Right atrium auricular region (tissue), 2 donors: ENCODE measurements at regions not wholly inside any gene's neighbourhood (a gene's known extent, or its start where the extent isn't known, plus 50 kb on each side); places are given as distances from the start of the nearest gene placed in this dataset.

ENCODE experiments used
- DNase-seq: peaks from one replicate; pipeline ENCODE4 v3.0.0-alpha.2; 2019; ENCODE audit warnings: low spot score
- H3K27ac ChIP-seq, 2 donors: fragments of 200-600 bp; sonication (generic); 1 replicate in 1 of 2; 2 replicates in 1 of 2; pipeline ENCODE4 v1.5.1; 2016 to 2019
- H3K27me3 ChIP-seq, 2 donors: fragments of 200-600 bp; sonication (generic); one replicate each; pipeline versions ENCODE4 v1.5.1 to v1.6.0; 2017 to 2019
- H3K36me3 ChIP-seq: fragments of 200-600 bp; sonication (generic); one replicate; pipeline ENCODE4 v1.5.1; 2016
- H3K4me1 ChIP-seq, 2 donors: fragments of 200-600 bp; sonication (generic); one replicate each; pipeline versions ENCODE4 v1.5.1 to v1.6.0; 2017 to 2019
- H3K4me3 ChIP-seq, 2 donors: fragments of 200-600 bp; sonication (generic); 1 replicate in 1 of 2; 2 replicates in 1 of 2; pipeline ENCODE4 v1.5.1; 2017 to 2019; ENCODE audit warnings: mild to moderate bottlenecking in 1 of 2, moderate library complexity in 1 of 2
- H3K9me3 ChIP-seq, 2 donors: fragments of 200-600 bp; sonication (generic); one replicate each; pipeline ENCODE4 v1.5.1; 2019
- TF ChIP-seq, protein P1 (sequence below), 2 donors: fragments of 200-600 bp; sonication (generic); IDR thresholded peaks; one replicate each; pipeline ENCODE4 v1.5.1; 2019; ENCODE audit warnings: antibody characterized with exemption in 2 of 2

GRCh38 chr9:30744871-30745270 lies 1639.6 kb upstream of the ACO1 start:
- H3K9me3 ChIP-seq: no peaks in the 10 kb centered on the region
- H3K4me1 ChIP-seq: no peaks in the 10 kb centered on the region
- TF ChIP-seq, protein P1, sequence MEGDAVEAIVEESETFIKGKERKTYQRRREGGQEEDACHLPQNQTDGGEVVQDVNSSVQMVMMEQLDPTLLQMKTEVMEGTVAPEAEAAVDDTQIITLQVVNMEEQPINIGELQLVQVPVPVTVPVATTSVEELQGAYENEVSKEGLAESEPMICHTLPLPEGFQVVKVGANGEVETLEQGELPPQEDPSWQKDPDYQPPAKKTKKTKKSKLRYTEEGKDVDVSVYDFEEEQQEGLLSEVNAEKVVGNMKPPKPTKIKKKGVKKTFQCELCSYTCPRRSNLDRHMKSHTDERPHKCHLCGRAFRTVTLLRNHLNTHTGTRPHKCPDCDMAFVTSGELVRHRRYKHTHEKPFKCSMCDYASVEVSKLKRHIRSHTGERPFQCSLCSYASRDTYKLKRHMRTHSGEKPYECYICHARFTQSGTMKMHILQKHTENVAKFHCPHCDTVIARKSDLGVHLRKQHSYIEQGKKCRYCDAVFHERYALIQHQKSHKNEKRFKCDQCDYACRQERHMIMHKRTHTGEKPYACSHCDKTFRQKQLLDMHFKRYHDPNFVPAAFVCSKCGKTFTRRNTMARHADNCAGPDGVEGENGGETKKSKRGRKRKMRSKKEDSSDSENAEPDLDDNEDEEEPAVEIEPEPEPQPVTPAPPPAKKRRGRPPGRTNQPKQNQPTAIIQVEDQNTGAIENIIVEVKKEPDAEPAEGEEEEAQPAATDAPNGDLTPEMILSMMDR (IDR thresholded peaks at IDR 0.05): no peak
- no peak overlapping the region for H3K4me3 ChIP-seq
- no peaks in the 10 kb centered on the region for H3K36me3 ChIP-seq
- H3K27ac ChIP-seq: no peak overlapping the region
- H3K27me3 ChIP-seq: no peaks in the 10 kb centered on the region
- no peak for DNase-seq

- Histone ChIP-seq H3K9me3 (no peaks in the 10 kb centered on the region), H3K4me1 (no peaks in the 10 kb centered on the region), H3K4me3 (no peak overlapping the region), H3K27me3 (no peaks in the 10 kb centered on the region), H3K27ac (no peak overlapping the region), H3K36me3 (no peaks in the 10 kb centered on the region)
- no peak for DNase-seq
- TF ChIP-seq, protein P1 (IDR thresholded peaks at IDR 0.05): no peak
These were observed 1637.9 kb upstream of the ACO1 start for GRCh38 chr9:30746589-30746988.

- no peak overlapping the region for H3K27ac ChIP-seq
- H3K4me3 ChIP-seq: no peak overlapping the region
- H3K4me1 ChIP-seq: no peaks in the 10 kb centered on the region
- TF ChIP-seq, protein P1 (IDR thresholded peaks at IDR 0.05): no peak
- no peaks in the 10 kb centered on the region for H3K9me3 ChIP-seq
- H3K36me3 ChIP-seq: no peaks in the 10 kb centered on the region
- H3K27me3 ChIP-seq: no peaks in the 10 kb centered on the region
- no peak for DNase-seq
These were observed 1626.7 kb upstream of the ACO1 start for GRCh38 chr9:30757723-30758122.

- no peaks in the 10 kb centered on the region for H3K9me3 ChIP-seq
- H3K27me3 ChIP-seq: no peaks in the 10 kb centered on the region
- no peak for DNase-seq
- H3K36me3 ChIP-seq: no peaks in the 10 kb centered on the region
- no peak overlapping the region for H3K4me3 ChIP-seq
- TF ChIP-seq, protein P1 (IDR thresholded peaks at IDR 0.05): no peak
- H3K4me1 ChIP-seq: no peaks in the 10 kb centered on the region
- no peak overlapping the region for H3K27ac ChIP-seq
These were observed 1625.6 kb upstream of the ACO1 start for GRCh38 chr9:30758726-30759446.

- Histone ChIP-seq H3K27me3 (no peaks in the 10 kb centered on the region), H3K4me3 (no peak overlapping the region), H3K4me1 (no peaks in the 10 kb centered on the region), H3K36me3 (no peaks in the 10 kb centered on the region), H3K9me3 (no peaks in the 10 kb centered on the region), H3K27ac (no peak overlapping the region)
- TF ChIP-seq, protein P1 (IDR thresholded peaks at IDR 0.05): no peak
- DNase-seq: no peak
These were observed 1619.1 kb upstream of the ACO1 start for GRCh38 chr9:30765318-30765717.

- H3K4me1 ChIP-seq: no peaks in the 10 kb centered on the region
- H3K9me3 ChIP-seq: no peaks in the 10 kb centered on the region
- DNase-seq: no peak
- H3K4me3 ChIP-seq: no peak overlapping the region
- no peaks in the 10 kb centered on the region for H3K27me3 ChIP-seq
- TF ChIP-seq, protein P1 (IDR thresholded peaks at IDR 0.05): no peak
- H3K36me3 ChIP-seq: no peaks in the 10 kb centered on the region
- H3K27ac ChIP-seq: no peak overlapping the region
These were observed 1613.2 kb upstream of the ACO1 start for GRCh38 chr9:30771163-30771708.
